ENCODE measurements at regions not wholly inside any gene's neighbourhood (a gene's known extent, or its start where the extent isn't known, plus 50 kb on each side); places are given as distances from the start of the nearest gene placed in this dataset.

DNA sequence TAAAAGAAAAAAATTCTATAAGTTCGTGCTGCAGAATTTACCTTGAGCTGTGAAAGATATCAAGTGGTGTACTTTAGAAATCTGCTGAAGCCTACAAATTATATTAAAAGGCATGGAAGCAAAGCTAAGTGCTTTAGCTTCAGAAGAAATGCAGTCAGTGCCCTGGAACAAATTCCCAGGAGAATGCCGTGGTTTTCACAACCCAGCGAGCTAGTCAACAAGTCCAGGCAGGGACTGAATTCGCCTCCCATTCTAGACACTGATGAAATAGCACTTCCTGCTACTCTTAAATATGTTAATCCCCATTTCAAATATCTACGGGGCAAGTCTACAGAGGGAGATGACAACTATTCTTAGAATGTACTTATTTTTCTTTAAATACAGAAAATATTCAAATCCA, 326.4 kb upstream of the IGF1R start:
- Histone ChIP-seq H3K36me3 (ENCODE audit: insufficient read depth, low read length) (no peaks in the 10 kb centered on the region), H3K9ac (ENCODE audit: low read depth, low read length, poor library complexity, severe bottlenecking) (no peak overlapping the region), H3K4me2 (ENCODE audit: low read depth, low read length, poor library complexity, severe bottlenecking) (no peak overlapping the region), H3K9me2 (replicated peaks; ENCODE audit: low read depth, low read length) (no peaks in the 10 kb centered on the region), H3K4me3 (ENCODE audit: low read length, poor library complexity, severe bottlenecking) (no peak overlapping the region), H3F3A (ENCODE audit: low read depth) (no peaks in the 10 kb centered on the region), H2AFZ (ENCODE audit: low read length) (no peak overlapping the region), H3K4me1 (ENCODE audit: insufficient read depth, low read length, poor library complexity, severe bottlenecking) (no peaks in the 10 kb centered on the region), H3K27me3 (ENCODE audit: insufficient read depth, low read length, poor library complexity, severe bottlenecking) (no peaks in the 10 kb centered on the region), H4K20me1 (ENCODE audit: insufficient read depth, low read length, poor library complexity, severe bottlenecking) (no peaks in the 10 kb centered on the region), H3K9me3 (ENCODE audit: insufficient read depth, low read depth, low read length) (peaks cover 2% of the 10 kb centered on the region; the same call in 1 of the 2 replicates), H3K79me2 (ENCODE audit: insufficient read depth, low read length) (no peaks in the 10 kb centered on the region)
- TF ChIP-seq EZH2phosphoT487 (IDR thresholded peaks at IDR 0.05; ENCODE audit: borderline replicate concordance), result no peak
- TF ChIP-seq, protein P1, sequence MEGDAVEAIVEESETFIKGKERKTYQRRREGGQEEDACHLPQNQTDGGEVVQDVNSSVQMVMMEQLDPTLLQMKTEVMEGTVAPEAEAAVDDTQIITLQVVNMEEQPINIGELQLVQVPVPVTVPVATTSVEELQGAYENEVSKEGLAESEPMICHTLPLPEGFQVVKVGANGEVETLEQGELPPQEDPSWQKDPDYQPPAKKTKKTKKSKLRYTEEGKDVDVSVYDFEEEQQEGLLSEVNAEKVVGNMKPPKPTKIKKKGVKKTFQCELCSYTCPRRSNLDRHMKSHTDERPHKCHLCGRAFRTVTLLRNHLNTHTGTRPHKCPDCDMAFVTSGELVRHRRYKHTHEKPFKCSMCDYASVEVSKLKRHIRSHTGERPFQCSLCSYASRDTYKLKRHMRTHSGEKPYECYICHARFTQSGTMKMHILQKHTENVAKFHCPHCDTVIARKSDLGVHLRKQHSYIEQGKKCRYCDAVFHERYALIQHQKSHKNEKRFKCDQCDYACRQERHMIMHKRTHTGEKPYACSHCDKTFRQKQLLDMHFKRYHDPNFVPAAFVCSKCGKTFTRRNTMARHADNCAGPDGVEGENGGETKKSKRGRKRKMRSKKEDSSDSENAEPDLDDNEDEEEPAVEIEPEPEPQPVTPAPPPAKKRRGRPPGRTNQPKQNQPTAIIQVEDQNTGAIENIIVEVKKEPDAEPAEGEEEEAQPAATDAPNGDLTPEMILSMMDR (conservative IDR thresholded peaks at IDR 0.05; ENCODE audit: low read length), result no peak

DNA sequence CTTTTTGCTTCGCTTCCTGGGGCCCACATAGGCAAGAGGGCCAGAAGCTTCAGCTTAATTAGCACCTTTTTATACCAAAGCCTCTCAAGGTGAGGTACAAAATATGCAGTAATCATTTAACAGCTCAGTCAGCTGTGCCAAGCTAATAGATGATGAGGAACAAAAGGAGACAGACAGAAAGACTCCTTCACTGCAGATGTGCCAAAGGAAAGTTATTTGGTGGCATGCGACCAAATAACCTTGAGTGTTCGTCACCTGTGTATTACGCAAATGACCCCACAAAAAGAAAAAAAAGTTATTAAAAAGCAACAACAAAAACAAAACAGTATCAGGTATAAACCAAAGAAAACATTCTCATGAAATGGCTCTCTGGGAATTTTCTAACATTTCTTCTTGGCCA, 325.8 kb upstream of the IGF1R start:
- Histone ChIP-seq H3K9ac (ENCODE audit: low read depth, low read length, poor library complexity, severe bottlenecking) (no peak overlapping the region), H3K9me3 (ENCODE audit: insufficient read depth, low read depth, low read length) (peaks cover 2% of the 10 kb centered on the region; the same call in 1 of the 2 replicates), H3K79me2 (ENCODE audit: insufficient read depth, low read length) (no peaks in the 10 kb centered on the region)

DNA sequence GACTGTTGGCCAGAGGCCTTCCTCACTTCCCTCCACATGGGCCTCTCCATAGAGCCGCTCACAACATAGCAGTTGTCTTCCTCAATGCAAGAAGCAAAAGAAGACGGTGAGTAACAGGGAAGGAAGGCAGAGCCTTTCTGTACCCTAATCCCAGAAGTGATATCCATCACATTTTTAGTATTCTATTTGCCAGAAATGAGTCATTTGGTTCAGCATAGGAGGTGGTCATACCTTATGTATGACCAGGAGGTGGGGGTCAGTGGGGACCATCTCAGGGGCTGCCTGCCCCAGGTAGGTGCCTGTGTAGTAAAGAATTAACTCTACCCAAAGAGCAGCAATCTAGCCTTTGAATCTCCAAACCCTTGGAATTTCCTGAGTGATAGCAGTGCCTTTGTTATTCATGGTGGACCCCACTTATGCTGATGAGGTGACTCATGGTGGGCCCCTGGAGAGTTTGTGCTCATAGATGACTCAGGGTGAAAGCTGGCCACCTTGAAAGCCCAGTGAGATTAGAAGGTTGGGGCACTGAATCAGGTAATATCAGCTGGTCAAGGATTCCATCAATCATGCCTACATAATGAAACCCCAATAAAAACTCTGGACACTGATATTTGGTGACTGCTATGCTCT, 323.9 kb upstream of the IGF1R start:
- Histone ChIP-seq H3F3A (ENCODE audit: low read depth) (no peaks in the 10 kb centered on the region), H3K9ac (ENCODE audit: low read depth, low read length, poor library complexity, severe bottlenecking) (no peak overlapping the region), H3K27me3 (ENCODE audit: insufficient read depth, low read length, poor library complexity, severe bottlenecking) (no peaks in the 10 kb centered on the region), H4K20me1 (ENCODE audit: insufficient read depth, low read length, poor library complexity, severe bottlenecking) (no peaks in the 10 kb centered on the region), H2AFZ (ENCODE audit: low read length) (no peak overlapping the region), H3K4me2 (ENCODE audit: low read depth, low read length, poor library complexity, severe bottlenecking) (no peak overlapping the region), H3K36me3 (ENCODE audit: insufficient read depth, low read length) (no peaks in the 10 kb centered on the region), H3K4me3 (ENCODE audit: low read length, poor library complexity, severe bottlenecking) (no peak overlapping the region), H3K9me3 (ENCODE audit: insufficient read depth, low read depth, low read length) (peaks cover 2% of the 10 kb centered on the region; the same call in 1 of the 2 replicates), H3K4me1 (ENCODE audit: insufficient read depth, low read length, poor library complexity, severe bottlenecking) (no peaks in the 10 kb centered on the region), H3K9me2 (replicated peaks; ENCODE audit: low read depth, low read length) (no peaks in the 10 kb centered on the region), H3K79me2 (ENCODE audit: insufficient read depth, low read length) (no peaks in the 10 kb centered on the region)
- TF ChIP-seq, protein P1 (conservative IDR thresholded peaks at IDR 0.05; ENCODE audit: low read length), result no peak
- no peak for TF ChIP-seq EZH2phosphoT487 (IDR thresholded peaks at IDR 0.05; ENCODE audit: borderline replicate concordance)

More for the DNA sequence above, 325.8 kb upstream of the IGF1R start:
- Histone ChIP-seq H3K9me2 (replicated peaks; ENCODE audit: low read depth, low read length) (no peaks in the 10 kb centered on the region), H3F3A (ENCODE audit: low read depth) (no peaks in the 10 kb centered on the region), H3K27me3 (ENCODE audit: insufficient read depth, low read length, poor library complexity, severe bottlenecking) (no peaks in the 10 kb centered on the region), H3K4me2 (ENCODE audit: low read depth, low read length, poor library complexity, severe bottlenecking) (no peak overlapping the region), H3K4me1 (ENCODE audit: insufficient read depth, low read length, poor library complexity, severe bottlenecking) (no peaks in the 10 kb centered on the region), H2AFZ (ENCODE audit: low read length) (no peak overlapping the region), H3K36me3 (ENCODE audit: insufficient read depth, low read length) (no peaks in the 10 kb centered on the region), H3K4me3 (ENCODE audit: low read length, poor library complexity, severe bottlenecking) (no peak overlapping the region), H4K20me1 (ENCODE audit: insufficient read depth, low read length, poor library complexity, severe bottlenecking) (no peaks in the 10 kb centered on the region)
- no peak for TF ChIP-seq EZH2phosphoT487 (IDR thresholded peaks at IDR 0.05; ENCODE audit: borderline replicate concordance)
- TF ChIP-seq, protein P1 (conservative IDR thresholded peaks at IDR 0.05; ENCODE audit: low read length), result no peak

Measured in Loucy (cell line).